ENCODE measurements at regions not wholly inside any gene's neighbourhood (a gene's known extent, or its start where the extent isn't known, plus 50 kb on each side); places are given as distances from the start of the nearest gene placed in this dataset.

- TF ChIP-seq CTCF (IDR thresholded peaks at IDR 0.05; ENCODE audit: insufficient read depth, low read length) (no peak), SPI1 (IDR thresholded peaks at IDR 0.05; ENCODE audit: borderline replicate concordance, low read depth) (peak; percentile 13; the same call in 1 of the 2 replicates), POLR2AphosphoS5 (IDR thresholded peaks at IDR 0.05; ENCODE audit: low read depth) (no peak), REST (IDR thresholded peaks at IDR 0.05; ENCODE audit: insufficient replicate concordance, low read depth) (no peak)
Observed at GRCh38 chr2:36058953-36059352, 296.6 kb upstream of the CRIM1 start.

Data from HL-60 (cell line).